NCI-H2196 (cell line): ENCODE measurements at regions not wholly inside any gene's neighbourhood (a gene's known extent, or its start where the extent isn't known, plus 50 kb on each side); places are given as distances from the start of the nearest gene placed in this dataset.
A peak's percentile ranks its signal among the peaks of the same experiment; 100 is the strongest.
"Not testable (repeated sequence)": the region's sequence is repeated elsewhere in the genome, so short reads cannot be mapped to it uniquely, and the experiment has no call there.

Source experiments
- DNase-seq: peaks from one replicate; lab custom pipeline; 2025; ENCODE audit not compliant: unreplicated experiment; lab: John Stamatoyannopoulos, UW

DNA sequence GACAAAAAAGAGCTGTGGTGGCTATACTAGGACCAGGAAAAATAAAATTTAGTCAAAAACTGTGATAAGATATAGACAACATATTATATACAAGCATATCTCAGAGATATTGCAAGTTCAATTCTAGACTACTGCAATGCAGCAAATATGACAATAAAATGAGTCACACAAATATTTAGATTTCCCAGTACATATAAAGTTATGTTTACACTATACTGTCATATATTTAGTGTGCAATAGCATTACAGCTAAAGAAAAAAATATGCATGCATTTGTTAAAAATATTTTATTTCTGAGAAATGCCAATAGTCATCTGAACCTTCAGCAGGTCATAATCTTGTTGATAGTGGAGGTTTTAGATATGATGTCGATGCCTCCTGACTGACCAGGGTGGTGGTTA, 72.1 kb downstream of the AKR1C4 start:
- no peak for DNase-seq

DNA sequence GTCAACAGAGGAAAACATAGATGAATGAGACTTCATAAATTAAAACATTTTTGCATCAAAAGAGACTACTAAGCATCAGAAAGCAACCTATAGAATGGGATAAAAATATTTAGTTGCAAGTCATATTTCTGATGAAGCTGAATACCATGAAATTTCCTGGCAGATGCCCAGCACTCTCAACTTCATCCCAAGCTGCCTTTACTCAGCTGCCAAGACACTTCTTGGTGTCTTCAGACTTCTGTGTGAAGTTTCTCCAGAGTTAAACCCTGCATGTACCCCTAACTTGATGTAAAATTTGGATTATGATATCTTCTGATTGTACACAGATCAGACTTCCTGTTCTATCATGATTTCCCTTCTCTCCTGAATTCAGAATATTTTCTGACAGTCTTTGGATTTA, 73.2 kb downstream of the AKR1C4 start:
- no peak for DNase-seq

DNA sequence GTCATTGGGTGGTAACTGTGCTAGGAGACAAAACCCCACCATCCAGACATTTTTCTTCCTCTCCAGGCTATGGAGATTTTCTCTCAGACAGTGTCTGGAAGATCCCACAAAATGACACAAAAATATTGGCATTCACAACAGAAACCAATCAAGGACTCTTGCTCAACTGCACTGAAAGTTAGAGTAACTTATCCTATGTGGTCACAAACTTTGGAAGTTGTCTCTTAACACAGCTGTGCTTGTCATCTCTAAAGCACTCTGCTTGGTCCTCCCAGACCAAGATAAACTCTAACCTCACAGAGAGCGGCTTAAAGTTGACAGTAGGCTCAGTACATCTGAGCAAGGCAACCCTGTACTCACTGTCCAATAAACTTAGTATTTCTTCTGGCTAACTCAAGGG, 74.9 kb downstream of the AKR1C4 start:
- DNase-seq: no peak

DNA sequence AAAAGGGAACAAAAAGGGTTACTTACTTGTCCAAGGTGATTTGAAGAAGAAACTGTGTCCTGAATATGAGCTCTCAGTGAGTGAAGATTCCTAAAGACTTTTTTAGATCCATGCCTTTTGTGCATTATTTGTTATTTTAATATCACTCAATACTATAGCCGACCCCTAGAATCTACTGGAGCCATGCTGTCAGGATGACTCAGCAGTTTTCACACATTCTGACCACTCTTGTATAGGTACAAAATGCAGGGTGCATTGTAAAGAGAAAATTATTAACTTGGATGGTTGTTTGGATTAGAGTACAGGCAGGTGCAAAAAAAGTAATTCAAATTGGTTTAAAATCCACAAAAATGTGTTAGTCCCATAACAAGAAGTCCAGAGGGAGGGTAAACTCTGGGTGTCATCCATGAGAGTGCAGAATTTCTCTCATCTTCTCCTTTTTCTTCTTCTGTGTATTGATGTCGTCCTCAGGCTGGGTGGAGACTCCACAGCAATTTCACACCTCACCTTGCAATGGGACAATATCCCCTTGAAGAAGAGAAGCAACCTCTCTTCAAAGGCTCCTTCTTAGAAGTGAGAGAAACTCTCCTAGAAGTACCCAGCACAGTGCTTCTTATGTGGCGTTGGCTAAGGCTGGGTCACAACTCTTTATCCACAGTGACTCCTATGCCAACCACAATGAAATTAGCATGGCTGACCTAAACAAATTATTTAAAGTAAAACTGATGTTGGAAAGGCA, 75.6 kb downstream of the AKR1C4 start:
- DNase-seq: no peak

DNA sequence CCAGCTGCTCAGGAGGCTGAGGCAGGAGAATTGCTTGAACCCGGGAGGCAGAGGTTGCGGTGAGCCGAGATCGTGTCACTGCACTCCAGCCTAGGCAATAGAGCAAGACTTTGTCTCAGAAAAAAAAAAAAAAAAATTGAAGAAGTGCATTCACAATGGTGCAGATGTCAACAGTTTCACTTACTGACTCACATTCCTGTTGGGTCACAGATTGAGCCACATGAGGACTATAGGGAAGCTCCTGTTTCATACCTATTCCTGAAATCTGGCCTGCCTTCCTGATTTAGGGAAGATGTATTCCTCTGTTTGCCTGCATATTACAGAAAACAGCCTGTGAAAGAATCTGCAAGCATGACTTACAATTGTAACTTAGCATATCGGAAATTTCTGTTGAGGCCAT, 78.2 kb downstream of the AKR1C4 start:
- DNase-seq: no peak

DNA sequence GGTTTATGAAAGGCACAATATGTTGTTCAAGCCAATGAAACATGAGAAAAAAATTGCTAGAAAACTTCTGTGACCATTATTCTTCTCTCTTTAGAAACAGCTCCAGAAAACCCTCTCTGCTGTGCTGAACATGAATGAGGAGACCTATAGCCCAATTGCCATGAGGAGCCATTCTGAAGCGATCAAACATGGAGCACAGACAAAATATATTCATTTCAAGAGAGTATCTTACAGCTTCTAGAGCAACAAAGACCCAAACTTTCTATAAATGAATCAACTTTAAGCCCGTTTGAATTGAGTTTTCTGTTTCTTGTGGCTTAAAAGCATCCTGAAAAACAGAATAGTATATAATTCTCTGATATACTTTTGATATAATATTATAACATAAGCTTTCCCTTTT, 83.4 kb upstream of the UCN3 start:
- no peak for DNase-seq

DNA sequence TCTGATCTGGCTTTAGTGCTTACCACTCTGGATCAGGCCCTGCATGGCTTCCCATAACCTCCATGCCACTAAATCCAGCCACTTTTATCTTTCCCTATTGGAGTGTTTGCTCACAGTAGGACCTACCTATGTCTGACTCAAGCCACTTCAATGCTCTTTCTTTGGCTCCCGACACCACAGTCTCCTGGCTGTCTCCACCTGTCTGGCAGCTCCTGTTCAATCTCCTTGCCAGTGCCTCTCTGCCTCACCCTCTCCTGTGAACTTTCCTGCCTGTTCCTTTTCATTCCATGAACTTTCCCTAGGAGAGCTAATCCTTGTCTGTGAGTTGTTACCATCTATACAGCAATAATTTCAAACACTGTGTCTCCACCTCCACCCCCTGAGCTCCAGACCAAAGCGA, 82.6 kb upstream of the UCN3 start:
- no peak for DNase-seq

DNA sequence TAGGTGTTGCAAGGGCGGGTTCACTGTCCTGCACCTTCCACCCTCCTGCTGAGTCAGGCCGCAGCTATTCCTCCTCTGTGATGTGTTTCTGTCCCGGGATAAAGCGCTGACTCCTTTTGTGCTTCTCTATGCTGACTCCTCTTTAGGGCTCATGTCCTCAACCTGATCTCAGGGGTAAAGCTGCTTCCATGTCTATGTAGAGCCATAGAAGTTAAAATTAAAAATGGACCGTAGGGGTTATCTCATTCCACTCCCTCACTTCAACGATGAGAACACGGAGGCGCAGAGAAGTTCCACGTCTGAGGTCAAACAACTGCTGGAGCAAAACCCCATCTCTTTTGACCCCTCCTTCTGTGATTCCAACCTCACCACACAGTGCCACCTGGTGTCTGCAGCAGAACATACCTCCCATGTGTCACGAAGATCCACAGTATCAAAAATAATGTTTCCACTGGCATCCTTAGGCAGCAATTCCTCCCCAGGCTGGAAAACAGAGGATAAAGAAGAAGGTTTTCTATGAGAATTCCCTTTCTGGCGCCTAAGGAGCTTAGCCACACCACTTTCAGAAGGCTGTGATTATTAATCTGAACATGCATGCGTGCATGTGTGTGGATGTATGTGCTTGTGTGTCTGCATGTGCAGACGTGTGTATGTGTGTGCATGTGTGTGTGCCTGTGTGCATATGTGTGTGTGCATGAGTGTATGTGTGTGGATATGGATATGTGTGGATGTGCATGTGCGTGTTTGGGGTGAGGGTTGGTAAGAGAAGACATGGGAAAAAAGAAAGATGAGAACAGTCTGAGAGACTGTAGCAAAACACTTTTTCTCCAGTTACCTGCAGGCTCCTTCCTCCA, 81.2 kb upstream of the UCN3 start:
- no peak for DNase-seq

DNA sequence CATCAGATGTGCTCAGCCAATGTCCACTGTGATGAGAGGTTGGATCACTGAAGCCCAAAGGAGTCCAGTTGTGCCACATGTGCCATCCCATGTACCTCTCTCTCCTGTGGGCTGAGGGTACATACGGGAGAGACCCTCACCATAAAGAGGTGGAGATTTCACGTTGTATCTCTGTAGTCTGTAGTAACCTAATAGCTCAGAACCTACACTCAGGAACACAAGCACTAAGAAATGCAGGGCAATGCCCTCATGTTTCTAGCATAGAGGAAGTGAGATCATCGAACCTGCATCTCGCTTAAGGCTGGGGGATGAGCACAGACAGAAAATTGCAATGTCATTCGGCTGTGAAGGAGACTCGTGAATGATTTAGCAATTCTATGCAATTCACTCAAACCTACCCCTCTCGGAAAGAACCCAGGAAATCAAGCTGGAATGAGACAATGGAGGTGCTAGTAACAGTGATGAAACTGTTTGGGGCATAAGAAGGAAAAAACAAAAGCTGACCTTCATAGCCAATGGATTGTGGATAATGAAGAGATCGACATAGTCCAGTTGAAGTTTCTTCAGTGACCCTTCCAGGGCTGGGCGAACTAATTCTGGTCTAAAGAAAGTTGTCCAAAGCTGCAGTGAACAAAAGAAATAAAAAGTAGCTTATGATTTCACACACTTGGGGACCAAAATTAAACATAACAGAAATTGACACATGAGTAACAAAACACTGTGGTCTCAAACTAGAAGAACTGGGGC, 80.3 kb upstream of the UCN3 start:
- no peak for DNase-seq

DNA sequence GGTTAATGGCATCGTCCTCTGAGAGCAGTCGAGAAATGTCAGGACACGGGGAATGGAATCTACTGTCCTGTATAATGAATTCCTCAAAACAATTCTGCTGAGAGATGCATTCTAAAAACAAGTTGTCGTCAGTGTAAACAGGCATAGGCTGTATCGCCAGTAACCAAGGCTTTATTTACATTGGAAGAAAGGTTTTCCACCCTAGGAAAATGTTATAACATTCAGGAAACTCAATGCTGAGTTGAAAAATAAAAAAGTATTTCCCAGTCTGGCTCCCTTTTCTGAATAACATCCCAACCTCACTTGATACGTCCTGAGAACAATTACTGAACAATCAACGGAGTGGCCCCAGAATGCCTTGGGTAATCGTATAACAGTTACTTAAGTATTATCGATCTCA, 79.6 kb upstream of the UCN3 start:
- no peak for DNase-seq

DNA sequence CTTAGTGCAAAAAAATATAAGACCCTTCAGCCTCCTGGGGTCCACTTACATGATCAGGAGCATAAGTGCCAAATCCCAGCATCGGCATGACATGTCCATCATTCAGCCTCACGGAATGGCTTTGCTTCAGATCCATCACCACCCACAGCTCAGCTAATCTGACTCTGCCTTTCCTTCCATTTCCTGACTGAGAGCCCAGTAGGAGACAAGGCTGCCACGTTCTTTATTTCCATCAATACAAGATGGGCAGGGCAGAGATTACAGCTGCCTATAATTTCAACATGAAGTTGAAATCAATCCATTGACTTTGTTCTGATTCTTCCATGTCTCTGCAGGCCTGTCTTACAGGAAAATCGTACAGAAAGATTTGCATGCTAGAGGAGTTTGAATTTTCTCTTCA, 76.4 kb upstream of the UCN3 start:
- no peak for DNase-seq

DNA sequence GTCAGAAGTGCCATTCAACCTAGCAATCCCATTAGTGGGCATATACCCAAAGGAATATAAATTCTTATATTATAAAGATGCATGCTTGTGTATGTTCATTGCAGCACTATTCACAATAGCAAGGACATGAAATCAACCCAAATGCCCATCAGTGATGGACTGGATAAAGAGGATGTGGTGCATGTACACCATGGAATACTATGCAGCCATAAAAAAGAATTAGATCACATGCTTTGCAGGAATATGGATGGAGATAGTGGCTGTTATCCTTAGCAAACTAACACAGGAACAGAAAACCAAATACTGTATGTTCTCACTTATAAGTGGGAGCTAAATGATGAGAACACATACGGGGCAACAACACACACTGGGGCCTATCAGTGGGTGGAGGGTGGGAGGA, 75.5 kb upstream of the UCN3 start:
- DNase-seq: not testable (repeated sequence)

DNA sequence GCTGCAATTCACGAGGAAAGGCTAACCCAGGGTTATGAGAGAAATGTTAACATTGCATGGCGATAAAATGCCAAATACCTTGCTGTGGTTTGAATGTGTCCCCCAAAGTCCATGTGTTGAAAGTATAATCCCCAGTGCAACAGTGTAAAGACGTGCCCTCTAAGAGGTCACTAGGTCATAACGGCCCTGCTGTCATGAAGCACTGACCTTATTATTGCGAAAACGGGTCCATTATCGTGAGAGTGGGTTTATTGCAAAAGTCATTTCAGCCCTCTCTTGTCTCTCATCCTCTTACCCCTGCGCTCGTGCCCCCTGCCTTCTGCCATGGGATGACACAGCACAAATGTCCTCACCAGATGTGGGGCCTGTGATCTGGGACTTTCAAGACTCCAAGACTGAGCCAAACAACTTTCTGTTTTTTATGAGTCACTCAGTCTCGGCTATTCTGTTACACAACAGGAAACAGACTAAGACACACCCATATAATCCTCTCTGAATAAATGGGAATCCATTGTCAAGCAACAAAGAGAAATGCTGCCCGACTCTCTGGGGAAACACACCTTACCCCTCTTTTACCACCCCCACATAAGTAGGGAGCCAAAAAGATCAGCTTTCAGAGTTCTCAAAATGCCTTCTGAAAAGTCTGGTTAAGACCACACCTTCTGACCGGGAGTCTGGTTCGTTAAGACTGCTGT, 73.1 kb upstream of the UCN3 start:
- no peak for DNase-seq

DNA sequence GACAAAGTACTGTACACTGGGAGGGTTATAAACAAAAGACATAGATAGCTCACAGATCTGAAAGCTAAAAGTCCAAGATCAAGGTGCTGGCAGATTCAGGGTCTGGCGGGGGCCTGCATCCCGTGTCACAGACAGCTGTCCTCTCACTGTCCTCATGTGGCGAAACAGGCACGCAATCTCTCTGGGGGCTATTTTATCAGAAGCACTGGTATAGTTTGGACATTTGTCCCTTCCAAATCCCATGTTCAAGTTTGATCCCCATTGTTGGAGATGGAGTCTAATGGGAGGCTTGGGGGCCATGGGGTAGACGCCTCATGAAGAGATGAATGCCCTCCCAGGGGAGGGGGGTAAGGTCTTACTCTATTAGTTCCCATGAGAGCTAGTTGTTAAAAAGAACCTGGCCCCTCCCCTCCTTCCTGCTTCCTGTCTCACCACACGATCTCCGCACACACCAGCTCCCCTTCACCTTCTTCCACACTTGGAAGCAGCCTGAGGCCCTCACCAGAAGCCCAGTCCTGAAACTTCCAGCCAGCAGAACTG, 72.5 kb upstream of the UCN3 start:
- DNase-seq: no peak

DNA sequence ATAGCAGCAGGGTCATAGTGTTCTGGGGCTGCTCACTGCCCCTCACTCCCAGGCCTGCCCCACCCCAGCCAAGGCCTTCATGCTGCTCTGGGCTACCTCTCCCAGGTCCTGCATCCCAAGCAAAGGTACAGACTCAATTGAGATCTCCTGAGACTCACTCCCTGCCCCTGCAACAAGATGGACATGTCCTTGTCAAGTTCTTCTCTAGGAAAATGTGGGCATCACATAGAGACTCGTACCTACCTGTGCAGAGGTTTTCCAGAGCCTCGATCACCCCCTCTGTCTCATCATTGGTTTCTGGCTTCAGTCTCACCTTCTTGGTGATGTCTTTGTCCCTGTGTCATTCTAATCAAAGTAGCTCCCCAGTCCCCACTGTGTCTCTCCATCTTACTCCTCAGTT, 71.8 kb upstream of the UCN3 start:
- DNase-seq: not testable (repeated sequence)

DNA sequence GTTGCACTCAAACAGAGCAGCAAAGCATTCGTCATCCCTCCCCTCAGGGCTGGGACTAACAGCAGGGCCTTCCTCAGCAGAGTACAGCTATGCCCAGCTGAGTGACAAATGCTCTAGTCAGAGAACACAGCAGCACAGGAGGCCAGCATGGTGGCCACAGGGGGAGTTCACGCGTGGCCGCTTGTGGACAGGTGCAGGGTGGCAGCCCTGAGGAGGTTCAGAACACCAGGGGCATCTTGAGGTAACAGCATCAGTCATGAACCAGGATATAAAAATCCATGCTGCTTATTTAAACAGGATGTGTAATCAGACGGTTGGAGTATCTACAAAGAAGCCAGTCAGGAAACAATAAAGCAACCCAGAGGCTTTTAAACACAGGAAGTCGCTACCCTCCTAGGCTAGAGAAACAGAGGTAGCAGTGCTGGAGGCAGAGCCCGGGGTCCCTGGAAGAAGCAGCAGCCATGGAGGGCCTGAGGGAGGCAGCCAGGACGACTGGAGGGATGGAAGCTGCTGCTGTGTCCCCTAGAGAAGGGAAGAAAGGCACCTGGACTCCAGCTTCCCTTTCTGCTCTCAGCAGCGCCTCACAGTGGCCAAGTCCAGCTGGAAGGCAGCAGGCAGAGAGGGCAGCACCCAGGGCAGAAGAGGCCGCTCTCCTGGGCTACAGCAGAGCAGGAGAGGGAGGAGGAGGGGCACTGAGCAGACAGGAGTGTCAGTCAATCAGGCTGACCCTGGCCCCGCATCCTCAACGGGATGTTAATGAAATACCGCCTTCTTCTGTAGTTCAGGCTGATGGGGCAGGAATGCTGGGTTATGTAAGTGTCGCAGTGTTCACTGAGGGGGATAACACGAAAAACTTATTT, 70.8 kb upstream of the UCN3 start:
- peak; percentile 8 for DNase-seq

DNA sequence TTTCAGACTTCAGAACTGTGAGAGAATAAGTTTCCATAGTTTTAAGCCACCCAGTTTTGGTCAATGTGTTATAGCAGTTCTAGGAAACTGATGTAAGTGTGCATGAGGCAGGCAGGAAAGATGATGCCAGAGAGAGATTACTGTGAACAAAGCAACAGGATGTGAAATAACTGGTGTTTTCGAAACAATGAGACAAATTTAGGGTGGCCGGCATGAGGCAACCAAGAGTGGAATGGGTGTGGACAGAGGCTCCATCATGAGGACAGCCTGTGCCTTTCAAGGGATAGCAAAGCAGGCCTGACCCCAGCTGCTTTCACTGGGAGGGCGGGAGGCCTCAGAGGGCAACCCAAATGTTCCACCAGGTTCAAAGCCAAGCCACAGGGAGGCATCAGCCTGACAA, 67.3 kb upstream of the UCN3 start:
- DNase-seq: no peak

DNA sequence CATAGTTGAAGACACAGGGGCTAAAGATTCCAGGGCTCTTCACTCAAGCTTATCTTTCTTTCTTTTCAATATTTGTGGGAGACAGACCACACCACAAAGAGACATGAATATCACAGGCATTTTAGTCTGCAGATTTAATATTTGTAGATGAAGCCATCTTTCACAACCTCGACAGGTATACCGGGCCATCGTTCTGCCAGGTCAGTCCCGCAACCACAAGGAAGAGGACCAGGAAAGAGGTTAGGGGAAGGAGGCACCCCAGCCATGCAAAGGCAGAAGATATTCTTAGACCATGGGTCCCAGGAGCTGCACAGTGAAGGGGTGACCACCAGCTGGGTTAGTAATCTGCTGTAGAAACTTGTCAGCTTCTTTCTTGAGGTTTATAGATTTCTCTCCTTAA, 66.8 kb upstream of the UCN3 start:
- no peak for DNase-seq

DNA sequence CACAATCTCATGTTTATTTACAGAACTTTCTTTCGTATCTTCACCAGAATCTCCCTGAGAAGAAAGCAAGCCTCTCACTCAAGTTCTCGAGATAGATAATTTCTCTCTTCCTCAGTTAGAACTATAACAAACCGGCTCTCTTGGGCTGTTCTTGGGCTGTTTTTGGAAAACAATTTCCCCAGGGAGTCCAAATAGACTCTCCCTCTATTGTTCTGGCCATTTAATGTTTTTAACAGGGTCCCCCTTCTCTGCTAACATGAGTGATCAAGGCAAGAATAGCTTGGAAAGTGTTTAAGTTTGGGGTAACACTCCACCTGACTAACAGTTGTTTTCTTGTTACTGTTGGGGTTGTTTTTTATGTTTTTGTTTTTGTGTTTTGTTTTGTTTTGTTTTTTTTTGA, 64.8 kb upstream of the UCN3 start:
- DNase-seq: no peak

DNA sequence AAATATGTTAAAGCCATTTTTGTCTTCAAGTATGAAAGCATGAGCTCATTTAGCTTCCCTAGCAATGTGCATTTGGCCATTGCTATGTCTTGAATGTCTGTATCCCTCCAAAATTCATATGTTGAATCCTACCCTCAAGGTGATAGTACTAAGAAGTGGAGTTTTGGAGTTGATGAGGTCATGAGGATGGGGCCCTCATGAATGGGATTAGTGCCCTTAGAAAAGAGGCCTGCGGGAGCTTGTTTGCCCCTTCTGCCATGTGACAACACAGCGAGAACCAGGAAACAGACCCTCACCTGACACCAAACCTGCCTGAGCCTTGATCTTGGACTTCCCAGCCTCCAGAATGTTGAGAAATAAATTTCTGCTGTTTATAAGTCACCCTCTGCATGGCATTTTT, 61.3 kb upstream of the UCN3 start:
- no peak for DNase-seq
